ENCODE measurements at regions not wholly inside any gene's neighbourhood (a gene's known extent, or its start where the extent isn't known, plus 50 kb on each side); places are given as distances from the start of the nearest gene placed in this dataset.

GRCh38 chr12:29067430-29067829 lies 81.6 kb upstream of the FAR2 start:
- no peak for DNase-seq

GRCh38 chr12:29070309-29070708 lies 78.8 kb upstream of the FAR2 start:
- DNase-seq: no peak

GRCh38 chr12:29071099-29071498 lies 78.0 kb upstream of the FAR2 start:
- DNase-seq: no peak

GRCh38 chr12:29072631-29073030 lies 76.4 kb upstream of the FAR2 start:
- no peak for DNase-seq

- DNase-seq: no peak
Observed at GRCh38 chr12:29073631-29074239, 75.3 kb upstream of the FAR2 start.

GRCh38 chr12:29081101-29081500 lies 68.0 kb upstream of the FAR2 start:
- no peak for DNase-seq

GRCh38 chr12:29082522-29082921 lies 66.6 kb upstream of the FAR2 start:
- DNase-seq: no peak

- no peak for DNase-seq
Observed at GRCh38 chr12:29086325-29087271, 62.5 kb upstream of the FAR2 start.

GRCh38 chr12:29088611-29089219 lies 60.4 kb upstream of the FAR2 start:
- no peak for DNase-seq
